K562 (cell line): ENCODE measurements at regions not wholly inside any gene's neighbourhood (a gene's known extent, or its start where the extent isn't known, plus 50 kb on each side); places are given as distances from the start of the nearest gene placed in this dataset.
"Not testable (repeated sequence)": the region's sequence is repeated elsewhere in the genome, so short reads cannot be mapped to it uniquely, and the experiment has no call there.

Experiments
- ATAC-seq: fragments of 200-7000 bp; cut with Tn5 transposase; 3 replicates; pipeline ENCODE4 v1.9.1; 2020; ENCODE audit warnings: moderate library complexity
- BruUV-seq: library from RNA; stranded (reverse); fragments of 400-500 nt; replicated peaks from 2 replicates; lab custom pipeline; 2021; lab: Mats Ljungman, UMichigan
- CTCF ChIA-PET: fragments of 300-600 bp; formaldehyde crosslinking; extraction: SDS; loops from one replicate; lab custom pipeline; 2021; ENCODE audit warnings: low intra/inter-chr PET ratio; lab: Yijun Ruan, JAX
- POLR2A ChIA-PET: fragments of 300-600, 350-650 bp; sonication (Branson Sonifier 250); formaldehyde crosslinking; extraction: SDS; loops from one replicate; lab custom pipeline; 2021; ENCODE audit warnings: antibody characterized with exemption, inconsistent platforms; lab: Yijun Ruan, JAX
- DNase-seq, 4 experiments: peaks; one replicate each; pipeline versions ENCODE4 v3.0.0 to v3.0.0-alpha.2; 2011 to 2018; ENCODE audit warnings: low spot score in 3 of 4, mixed read lengths in 3 of 4; ENCODE audit errors: extremely low read depth in 1 of 4
- FAIRE-seq: peaks from 2 replicates; lab custom pipeline; 2011; peaks lifted over from hg19 to GRCh38; lab: Jason Lieb, UNC
- H2AFZ ChIP-seq: 2 replicates; pipeline ENCODE4 v1.6.0; 2011; ENCODE audit warnings: low read depth, low read length, control low read depth, inconsistent platforms
- H3K27ac ChIP-seq: fragments of 200-600 bp; 3 replicates; pipeline ENCODE4 v1.8.0; 2011; ENCODE audit warnings: low read depth, mild to moderate bottlenecking, control low read depth, inconsistent platforms, low read length, moderate library complexity, mixed read lengths; ENCODE audit errors: extremely low read depth
- H3K27me3 ChIP-seq, 2 experiments: fragments of 300-600 bp in 1 of 2; 2 replicates in 1 of 2; 3 replicates in 1 of 2; pipeline versions ENCODE4 v1.6.0 to v1.8.0; 2011; ENCODE audit warnings: inconsistent platforms in 2 of 2, low read length in 2 of 2, mild to moderate bottlenecking in 1 of 2, mixed read lengths in 1 of 2, moderate library complexity in 1 of 2; ENCODE audit not compliant: control insufficient read depth in 2 of 2, insufficient read depth in 2 of 2
- H3K36me3 ChIP-seq: fragments of 300-600 bp; 3 replicates; pipeline ENCODE4 v1.8.0; 2011; ENCODE audit warnings: mild to moderate bottlenecking, low read length, inconsistent platforms; ENCODE audit not compliant: control insufficient read depth, insufficient read depth
- H3K4me1 ChIP-seq, 2 experiments: fragments of 200-600 bp in 1 of 2; replicated peaks in 1 of 2; 2 replicates in 1 of 2; 3 replicates in 1 of 2; pipeline versions ENCODE4 v1.5.1 to v1.8.0; 2011; ENCODE audit warnings: inconsistent platforms in 2 of 2, low read length in 2 of 2, mild to moderate bottlenecking in 1 of 2, mixed read lengths in 1 of 2, moderate library complexity in 1 of 2; ENCODE audit not compliant: control insufficient read depth in 2 of 2, insufficient read depth in 2 of 2
- H3K4me2 ChIP-seq: 2 replicates; pipeline ENCODE4 v1.6.1; 2011; ENCODE audit warnings: low read length, control low read depth, inconsistent platforms, mixed read lengths; ENCODE audit not compliant: insufficient read depth
- H3K4me3 ChIP-seq: fragments of 200-600 bp; sonication (generic), shearing (Covaris generic); 2 replicates; pipeline ENCODE4 v1.5.1; 2016; ENCODE audit warnings: control low read depth, inconsistent platforms
- H3K79me2 ChIP-seq: fragments of 200-600 bp; 3 replicates; pipeline ENCODE4 v1.8.0; 2011; ENCODE audit warnings: low read length, inconsistent platforms; ENCODE audit not compliant: control insufficient read depth, insufficient read depth
- H3K9ac ChIP-seq, 2 experiments: 2 replicates each; pipeline versions ENCODE4 v1.6.0 to v1.6.1; 2011; ENCODE audit warnings: low read depth in 2 of 2, low read length in 2 of 2, control low read depth in 1 of 2, inconsistent platforms in 1 of 2, mild to moderate bottlenecking in 1 of 2, mixed read lengths in 1 of 2; ENCODE audit not compliant: insufficient read depth in 1 of 2
- H3K9me1 ChIP-seq: one replicate; pipeline ENCODE4 v1.6.0; 2011; ENCODE audit warnings: inconsistent platforms, mild to moderate bottlenecking, low read length, moderate library complexity; ENCODE audit not compliant: control insufficient read depth, insufficient read depth
- H3K9me3 ChIP-seq: replicated peaks from 2 replicates; pipeline ENCODE4 v1.5.1; 2011; ENCODE audit warnings: low read depth, low read length, inconsistent platforms; ENCODE audit not compliant: control insufficient read depth, insufficient read depth
- H4K20me1 ChIP-seq: replicated peaks from 2 replicates; pipeline ENCODE4 v1.6.1; 2011; ENCODE audit warnings: low read length, inconsistent platforms, mixed read lengths; ENCODE audit not compliant: control insufficient read depth, insufficient read depth
- WGBS: fragments of 100-300 bp; shearing (Covaris generic); methylation state at CpG from one replicate; pipeline ENCODE4 v1.1.6; 2016; ENCODE audit warnings: low coverage, mixed read lengths; ENCODE audit not compliant: insufficient coverage; ENCODE audit errors: missing lambda C conversion rate; 5-methylcytosine and 5-hydroxymethylcytosine counted together
- in situ Hi-C: fragments of 300-500 bp; cut with MboI; formaldehyde crosslinking; loops from 4 replicates; pipeline ENCODE4 v1.15.0; 2018; ENCODE audit warnings: inconsistent platforms, mixed read lengths
- intact Hi-C: fragments of 100-400 bp; cut with micrococcal nuclease; formaldehyde crosslinking; loops from 2 replicates; pipeline ENCODE4 v1.14.2; 2022

DNA sequence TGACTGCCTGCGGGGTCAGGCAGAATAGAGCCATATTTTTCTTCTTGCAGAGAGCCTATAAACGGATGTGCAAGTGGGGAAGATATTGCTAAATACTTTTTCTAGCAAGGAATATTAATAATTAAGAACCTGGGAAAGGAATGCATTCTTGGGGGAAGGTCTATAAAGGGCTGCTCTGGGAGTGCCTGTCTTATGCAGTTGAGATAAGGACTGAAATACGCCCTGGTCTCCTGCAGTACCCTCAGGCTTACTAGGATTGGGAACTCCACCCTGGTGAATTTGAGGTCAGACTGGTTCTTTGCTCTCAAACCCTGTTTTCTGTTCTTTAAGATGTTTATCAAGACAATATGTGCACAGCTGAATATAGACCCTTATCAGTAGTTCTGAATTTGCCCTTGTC, 152.5 kb upstream of the APOOL start:
- WGBS, result 6% methylated on average over 3 of the region's 3 CpGs
- DNase-seq, H3K27me3 ChIP-seq, H4K20me1 ChIP-seq, CTCF ChIA-PET, H3K4me3 ChIP-seq, H3K9me1 ChIP-seq, in situ Hi-C loops, H3K79me2 ChIP-seq, ATAC-seq, H2AFZ ChIP-seq, H3K4me1 ChIP-seq, H3K4me2 ChIP-seq, POLR2A ChIA-PET, H3K9me3 ChIP-seq, intact Hi-C loops, H3K36me3 ChIP-seq, H3K9ac ChIP-seq, H3K27ac ChIP-seq, FAIRE-seq, BruUV-seq: not testable (repeated sequence)

DNA sequence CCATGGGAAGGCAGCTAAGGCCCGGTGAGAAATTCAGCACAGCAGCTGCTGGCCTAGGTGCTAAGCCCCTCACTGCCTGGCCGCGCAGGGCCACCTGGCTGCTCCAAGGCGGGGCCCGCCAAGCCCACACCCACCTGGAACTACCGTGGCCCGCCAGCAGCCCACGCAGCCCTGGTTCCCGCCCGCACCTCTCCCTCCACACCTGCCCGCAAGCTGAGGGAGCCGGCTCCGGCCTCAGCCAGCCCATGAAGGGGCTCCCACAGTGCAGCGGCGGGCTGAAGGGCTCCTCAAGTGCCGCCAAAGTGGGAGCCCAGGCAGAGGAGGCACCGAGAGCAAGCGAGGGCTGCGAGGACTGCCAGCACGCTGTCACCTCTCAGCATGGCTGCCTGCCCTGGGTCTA, 146.9 kb upstream of the APOOL start:
- H3K9me3 ChIP-seq, H3K79me2 ChIP-seq, H3K27me3 ChIP-seq, FAIRE-seq, H4K20me1 ChIP-seq, H3K9ac ChIP-seq, POLR2A ChIA-PET, BruUV-seq, H3K4me3 ChIP-seq, intact Hi-C loops, H3K4me1 ChIP-seq, CTCF ChIA-PET, H3K4me2 ChIP-seq, DNase-seq, in situ Hi-C loops, H3K9me1 ChIP-seq, H2AFZ ChIP-seq, ATAC-seq, H3K36me3 ChIP-seq, H3K27ac ChIP-seq: not testable (repeated sequence)
- WGBS, result 27% methylated on average over 5 of the region's 20 CpGs

DNA sequence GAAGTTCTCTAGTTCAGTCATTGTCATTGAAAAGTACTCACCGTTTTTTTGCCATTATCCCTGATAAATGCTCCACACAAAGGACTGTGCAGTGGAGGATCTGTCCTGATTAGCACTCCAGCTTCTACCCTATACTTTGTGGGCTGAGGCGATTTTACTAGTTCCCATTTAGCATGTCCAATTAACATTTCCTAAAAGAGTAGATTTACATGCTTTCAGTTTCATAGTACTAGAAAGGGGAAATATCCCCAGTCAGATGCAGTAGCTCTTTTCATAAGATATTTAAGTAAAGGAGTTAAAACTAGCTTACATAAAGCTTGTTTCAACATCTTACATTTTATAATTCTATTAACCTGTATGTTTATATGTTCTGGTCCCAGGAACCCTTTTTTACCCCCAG, 144.9 kb upstream of the APOOL start:
- H3K4me3 ChIP-seq, H3K9ac ChIP-seq, H3K4me1 ChIP-seq, ATAC-seq, intact Hi-C loops, FAIRE-seq, BruUV-seq, H3K27ac ChIP-seq, H3K36me3 ChIP-seq, H4K20me1 ChIP-seq, H3K9me1 ChIP-seq, DNase-seq, H3K9me3 ChIP-seq, H3K79me2 ChIP-seq, in situ Hi-C loops, H3K27me3 ChIP-seq, H3K4me2 ChIP-seq, CTCF ChIA-PET, H2AFZ ChIP-seq, POLR2A ChIA-PET: not testable (repeated sequence)
- no CpG with 5 or more reads among the region's 2 CpGs for WGBS
